HL-60 (cell line): ENCODE measurements at regions not wholly inside any gene's neighbourhood (a gene's known extent, or its start where the extent isn't known, plus 50 kb on each side); places are given as distances from the start of the nearest gene placed in this dataset.

Experiments
- POLR2AphosphoS5 ChIP-seq: IDR thresholded peaks from 2 replicates; pipeline ENCODE4 v1.6.1; 2012; ENCODE audit warnings: low read depth
- SPI1 ChIP-seq: IDR thresholded peaks from 2 replicates; pipeline ENCODE4 v1.6.1; 2012; ENCODE audit warnings: low read depth, mild to moderate bottlenecking, borderline replicate concordance
- TF ChIP-seq, protein P1 (sequence below): IDR thresholded peaks from one replicate; pipeline ENCODE4 v1.5.1; 2011; ENCODE audit warnings: low read length, control low read depth, inconsistent platforms; ENCODE audit not compliant: insufficient read depth

DNA sequence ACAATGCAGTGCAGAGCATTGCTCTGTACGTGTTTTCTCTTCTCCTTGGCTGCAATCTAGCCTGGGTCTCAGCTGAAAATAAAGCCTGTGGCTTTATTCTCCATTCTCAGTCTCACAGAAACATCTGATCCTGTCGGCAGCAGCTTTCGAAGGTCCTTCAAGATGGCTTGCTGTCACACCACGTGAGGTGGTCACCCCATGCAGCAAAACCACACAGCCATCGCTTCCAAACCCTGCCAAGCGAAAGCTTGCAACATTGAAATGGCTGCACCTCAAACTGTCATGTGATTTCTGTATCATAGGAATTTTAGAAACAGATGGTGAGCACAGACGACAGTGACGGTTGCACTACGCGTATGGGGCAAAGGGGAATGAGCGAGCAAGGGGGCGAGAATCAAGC lies 98.5 kb upstream of the SMARCA2 start:
- TF ChIP-seq, protein P1, sequence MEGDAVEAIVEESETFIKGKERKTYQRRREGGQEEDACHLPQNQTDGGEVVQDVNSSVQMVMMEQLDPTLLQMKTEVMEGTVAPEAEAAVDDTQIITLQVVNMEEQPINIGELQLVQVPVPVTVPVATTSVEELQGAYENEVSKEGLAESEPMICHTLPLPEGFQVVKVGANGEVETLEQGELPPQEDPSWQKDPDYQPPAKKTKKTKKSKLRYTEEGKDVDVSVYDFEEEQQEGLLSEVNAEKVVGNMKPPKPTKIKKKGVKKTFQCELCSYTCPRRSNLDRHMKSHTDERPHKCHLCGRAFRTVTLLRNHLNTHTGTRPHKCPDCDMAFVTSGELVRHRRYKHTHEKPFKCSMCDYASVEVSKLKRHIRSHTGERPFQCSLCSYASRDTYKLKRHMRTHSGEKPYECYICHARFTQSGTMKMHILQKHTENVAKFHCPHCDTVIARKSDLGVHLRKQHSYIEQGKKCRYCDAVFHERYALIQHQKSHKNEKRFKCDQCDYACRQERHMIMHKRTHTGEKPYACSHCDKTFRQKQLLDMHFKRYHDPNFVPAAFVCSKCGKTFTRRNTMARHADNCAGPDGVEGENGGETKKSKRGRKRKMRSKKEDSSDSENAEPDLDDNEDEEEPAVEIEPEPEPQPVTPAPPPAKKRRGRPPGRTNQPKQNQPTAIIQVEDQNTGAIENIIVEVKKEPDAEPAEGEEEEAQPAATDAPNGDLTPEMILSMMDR, result no peak
- TF ChIP-seq SPI1, result no peak
- no peak for TF ChIP-seq POLR2AphosphoS5
